Osteocyte (in vitro differentiated cells): ENCODE measurements at regions not wholly inside any gene's neighbourhood (a gene's known extent, or its start where the extent isn't known, plus 50 kb on each side); places are given as distances from the start of the nearest gene placed in this dataset.

ENCODE experiments used
- DNase-seq: peaks from one replicate; pipeline ENCODE4 v3.0.0; 2021; ENCODE audit warnings: mixed read lengths; ENCODE audit not compliant: unreplicated experiment; ENCODE audit errors: extremely low spot score
- H3K27ac Mint-ChIP-seq: one replicate; pipeline ENCODE4 v1.8.0; 2021; ENCODE audit warnings: mild to moderate bottlenecking, mixed read lengths; ENCODE audit not compliant: unreplicated experiment
- H3K27me3 Mint-ChIP-seq: one replicate; pipeline ENCODE4 v1.8.0; 2021; ENCODE audit warnings: mixed read lengths; ENCODE audit not compliant: unreplicated experiment
- H3K36me3 Mint-ChIP-seq: one replicate; pipeline ENCODE4 v1.8.0; 2021; ENCODE audit warnings: mixed read lengths; ENCODE audit not compliant: unreplicated experiment
- H3K4me1 Mint-ChIP-seq: one replicate; pipeline ENCODE4 v1.8.0; 2021; ENCODE audit warnings: mixed read lengths; ENCODE audit not compliant: unreplicated experiment
- H3K4me3 Mint-ChIP-seq: one replicate; pipeline ENCODE4 v1.8.0; 2021; ENCODE audit warnings: mild to moderate bottlenecking, moderate library complexity, mixed read lengths; ENCODE audit not compliant: unreplicated experiment
- H3K9me3 Mint-ChIP-seq: one replicate; pipeline ENCODE4 v1.8.0; 2021; ENCODE audit warnings: mixed read lengths; ENCODE audit not compliant: unreplicated experiment
- CTCF ChIP-seq: fragments of 200-600 bp; sonication (generic); IDR thresholded peaks from 2 replicates; pipeline ENCODE4 v1.5.0; 2021; ENCODE audit warnings: antibody characterized with exemption, mild to moderate bottlenecking, moderate library complexity

- no peak for TF ChIP-seq CTCF
- H3K36me3 Mint-ChIP-seq = no peaks in the 10 kb centered on the region
- H3K9me3 Mint-ChIP-seq = peaks cover 12% of the 10 kb centered on the region
- H3K27ac Mint-ChIP-seq = no peak overlapping the region
- H3K4me3 Mint-ChIP-seq = no peak overlapping the region
- H3K27me3 Mint-ChIP-seq = no peaks in the 10 kb centered on the region
- DNase-seq = no peak
- no peaks in the 10 kb centered on the region for H3K4me1 Mint-ChIP-seq
These were observed 444.0 kb upstream of the SGCG start for GRCh38 chr13:22736768-22737092.

GRCh38 chr13:22738357-22738756, 442.4 kb upstream of the SGCG start:
- H3K4me1 Mint-ChIP-seq = no peaks in the 10 kb centered on the region
- no peak for DNase-seq
- no peaks in the 10 kb centered on the region for H3K27me3 Mint-ChIP-seq
- no peak for TF ChIP-seq CTCF
- H3K9me3 Mint-ChIP-seq = peaks cover 12% of the 10 kb centered on the region
- H3K27ac Mint-ChIP-seq = no peak overlapping the region
- no peaks in the 10 kb centered on the region for H3K36me3 Mint-ChIP-seq
- H3K4me3 Mint-ChIP-seq = no peak overlapping the region

GRCh38 chr13:22740264-22740663, 440.5 kb upstream of the SGCG start:
- TF ChIP-seq CTCF = no peak
- no peak for DNase-seq
- H3K36me3 Mint-ChIP-seq = no peaks in the 10 kb centered on the region
- no peaks in the 10 kb centered on the region for H3K27me3 Mint-ChIP-seq
- H3K27ac Mint-ChIP-seq = no peak overlapping the region
- no peaks in the 10 kb centered on the region for H3K4me1 Mint-ChIP-seq
- peaks cover 12% of the 10 kb centered on the region for H3K9me3 Mint-ChIP-seq
- no peak overlapping the region for H3K4me3 Mint-ChIP-seq

GRCh38 chr13:22744688-22745452, 435.9 kb upstream of the SGCG start:
- no peaks in the 10 kb centered on the region for H3K36me3 Mint-ChIP-seq
- no peak overlapping the region for H3K4me3 Mint-ChIP-seq
- H3K27ac Mint-ChIP-seq = no peak overlapping the region
- H3K9me3 Mint-ChIP-seq = peaks cover 8% of the 10 kb centered on the region
- DNase-seq = no peak
- H3K4me1 Mint-ChIP-seq = no peaks in the 10 kb centered on the region
- no peak for TF ChIP-seq CTCF
- H3K27me3 Mint-ChIP-seq = no peaks in the 10 kb centered on the region

GRCh38 chr13:22748866-22749577, 431.8 kb upstream of the SGCG start:
- Mint-ChIP-seq H3K4me3 (no peak overlapping the region), H3K36me3 (no peaks in the 10 kb centered on the region), H3K27me3 (no peaks in the 10 kb centered on the region), H3K4me1 (no peaks in the 10 kb centered on the region), H3K27ac (no peak overlapping the region), H3K9me3 (peaks cover 15% of the 10 kb centered on the region)
- no peak for DNase-seq
- TF ChIP-seq CTCF = no peak
